ENCODE measurements at regions not wholly inside any gene's neighbourhood (a gene's known extent, or its start where the extent isn't known, plus 50 kb on each side); places are given as distances from the start of the nearest gene placed in this dataset.

GRCh38 chr1:214174508-214175199 lies 106.3 kb upstream of the SMYD2 start:
- no peak overlapping the region for H3K4me3 ChIP-seq
- H3K27ac ChIP-seq: no peak overlapping the region
- H3K4me1 ChIP-seq: no peaks in the 10 kb centered on the region
- no peak for TF ChIP-seq POLR2A (IDR thresholded peaks at IDR 0.05)
- TF ChIP-seq EP300 (IDR thresholded peaks at IDR 0.05): no peak
- TF ChIP-seq CTCF (IDR thresholded peaks at IDR 0.05): no peak
- H3K36me3 ChIP-seq: no peaks in the 10 kb centered on the region
- DNase-seq (ENCODE audit: low spot score in 2 of 2): no peak
- H3K27me3 ChIP-seq: no peaks in the 10 kb centered on the region
- no peaks in the 10 kb centered on the region for H3K9me3 ChIP-seq
- WGBS, 2 donors: 36 to 42% methylated on average over 2 of the region's 2 CpGs

- DNase-seq (ENCODE audit: low spot score in 2 of 2): no peak
- Histone ChIP-seq H3K36me3 (no peaks in the 10 kb centered on the region), H3K4me3 (no peak overlapping the region), H3K27ac (no peak overlapping the region), H3K27me3 (no peaks in the 10 kb centered on the region), H3K4me1 (no peaks in the 10 kb centered on the region), H3K9me3 (peaks cover 0 to 10% (median 2%) of the 10 kb centered on the region in 4 donors)
- no peak for TF ChIP-seq EP300 (IDR thresholded peaks at IDR 0.05)
- no peak for TF ChIP-seq POLR2A (IDR thresholded peaks at IDR 0.05)
- WGBS, 2 donors: 85 to 100% methylated on average over 2 of the region's 2 CpGs
Measured at GRCh38 chr1:214178102-214178501, 102.9 kb upstream of the SMYD2 start.

- no peak for DNase-seq (ENCODE audit: low spot score in 2 of 2)
- no peak for TF ChIP-seq EP300 (IDR thresholded peaks at IDR 0.05)
- TF ChIP-seq CTCF (IDR thresholded peaks at IDR 0.05): no peak
- no peak for TF ChIP-seq POLR2A (IDR thresholded peaks at IDR 0.05)
- Histone ChIP-seq H3K4me1 (peaks cover 0 to 16% (median 0%) of the 10 kb centered on the region in 4 donors), H3K27ac (no peak overlapping the region), H3K36me3 (no peaks in the 10 kb centered on the region), H3K4me3 (no peak overlapping the region), H3K9me3 (peaks cover 0 to 19% (median 3%) of the 10 kb centered on the region in 4 donors), H3K27me3 (peaks cover 0 to 57% of the 10 kb centered on the region in 2 donors)
- WGBS, 2 donors: 30 to 45% methylated on average over 2 of the region's 2 CpGs
Measured at GRCh38 chr1:214184992-214185391, 96.0 kb upstream of the SMYD2 start.

- WGBS, 2 donors: 60 to 68% methylated on average over 4 of the region's 4 CpGs
- Histone ChIP-seq H3K27ac (no peak overlapping the region), H3K27me3 (peaks cover 0 to 57% of the 10 kb centered on the region in 2 donors)
Measured at GRCh38 chr1:214186103-214186824, 94.7 kb upstream of the SMYD2 start.

More at GRCh38 chr1:214186103-214186824, 94.7 kb upstream of the SMYD2 start:
- H3K9me3 ChIP-seq: peaks cover 0 to 19% (median 3%) of the 10 kb centered on the region in 4 donors
- H3K4me1 ChIP-seq: peaks cover 0 to 16% (median 0%) of the 10 kb centered on the region in 4 donors
- H3K4me3 ChIP-seq: no peak overlapping the region
- no peak for TF ChIP-seq CTCF (IDR thresholded peaks at IDR 0.05)
- no peak for TF ChIP-seq EP300 (IDR thresholded peaks at IDR 0.05)
- no peak for TF ChIP-seq POLR2A (IDR thresholded peaks at IDR 0.05)
- no peaks in the 10 kb centered on the region for H3K36me3 ChIP-seq
- DNase-seq (ENCODE audit: low spot score in 2 of 2): no peak

Data from tibial nerve (tissue), 4 donors.